T-helper 17 cell (primary cell): ENCODE measurements at regions not wholly inside any gene's neighbourhood (a gene's known extent, or its start where the extent isn't known, plus 50 kb on each side); places are given as distances from the start of the nearest gene placed in this dataset.
"Not testable (repeated sequence)": the region's sequence is repeated elsewhere in the genome, so short reads cannot be mapped to it uniquely, and the experiment has no call there.

Experiments
- ATAC-seq: fragments of 150-1000 bp; cut with Tn5 transposase; 2 replicates; pipeline ENCODE4 v1.10.0; 2021; ENCODE audit warnings: mild to moderate bottlenecking, moderate library complexity
- DNase-seq, 3 donors: peaks; one replicate each; pipeline versions ENCODE4 v3.0.0 to v3.0.0-alpha.2; 2020 to 2021
- H3K9me3 ChIP-seq: one replicate; pipeline ENCODE4 v1.7.0; 2013; ENCODE audit warnings: low read length, mild to moderate bottlenecking; ENCODE audit not compliant: control insufficient read depth, poor library complexity, severe bottlenecking
- H3K27ac Mint-ChIP-seq: one replicate; pipeline ENCODE4 v1.8.0; 2022; ENCODE audit warnings: mild to moderate bottlenecking, moderate library complexity, mixed read lengths
- H3K27me3 Mint-ChIP-seq: one replicate; pipeline ENCODE4 v1.8.0; 2022; ENCODE audit warnings: mixed read lengths
- H3K36me3 Mint-ChIP-seq: one replicate; pipeline ENCODE4 v1.8.0; 2022; ENCODE audit warnings: low read depth, mixed read lengths
- H3K4me1 Mint-ChIP-seq: one replicate; pipeline ENCODE4 v1.8.0; 2022; ENCODE audit warnings: mild to moderate bottlenecking, mixed read lengths
- H3K4me3 Mint-ChIP-seq: one replicate; pipeline ENCODE4 v1.8.0; 2022; ENCODE audit warnings: mild to moderate bottlenecking, moderate library complexity, mixed read lengths

DNA sequence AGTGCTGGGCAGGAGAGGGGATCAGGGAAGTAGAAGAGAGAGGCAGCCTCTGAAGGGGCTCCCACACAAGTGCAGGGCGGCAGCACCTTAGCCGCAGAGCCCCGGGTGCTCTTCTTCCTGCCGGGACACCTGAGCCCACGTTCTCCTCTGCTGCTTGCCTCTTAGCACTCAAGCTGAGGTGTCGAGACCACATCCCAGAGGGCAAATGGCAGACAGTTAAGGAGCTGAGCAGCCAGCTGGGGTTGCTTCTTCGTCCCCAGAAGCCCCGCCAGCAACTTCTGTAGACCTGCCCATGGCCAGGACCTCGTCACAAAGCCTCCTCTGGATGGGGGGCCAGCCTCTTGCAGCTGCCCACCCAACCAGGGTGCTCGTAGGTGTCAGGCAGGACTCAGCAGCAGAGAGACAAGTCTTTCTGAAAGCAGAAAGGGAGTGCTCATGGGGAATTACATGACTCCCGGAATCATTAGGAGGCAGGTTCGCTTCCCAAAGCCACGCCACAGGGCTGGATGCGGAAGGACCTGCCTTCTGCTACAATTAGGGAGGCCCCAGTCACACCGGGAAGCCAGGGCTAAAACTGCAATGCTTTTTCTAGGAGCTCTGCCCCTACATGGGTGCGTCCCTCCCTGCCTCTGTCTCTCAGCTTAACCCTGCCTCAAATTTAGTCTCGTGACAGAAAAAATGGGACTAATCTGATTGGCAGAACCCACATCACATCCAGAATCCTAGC is 141.4 kb upstream of the RAB4A start:
- H3K4me1 Mint-ChIP-seq = peaks cover 44% of the 10 kb centered on the region
- no peaks in the 10 kb centered on the region for H3K27me3 Mint-ChIP-seq
- peak overlapping the region; percentile 22 for H3K27ac Mint-ChIP-seq
- no peaks in the 10 kb centered on the region for H3K36me3 Mint-ChIP-seq
- no peaks in the 10 kb centered on the region for H3K9me3 ChIP-seq
- peak overlapping the region; percentile 76 for H3K4me3 Mint-ChIP-seq
- DNase-seq = no peak
- ATAC-seq = no peak

DNA sequence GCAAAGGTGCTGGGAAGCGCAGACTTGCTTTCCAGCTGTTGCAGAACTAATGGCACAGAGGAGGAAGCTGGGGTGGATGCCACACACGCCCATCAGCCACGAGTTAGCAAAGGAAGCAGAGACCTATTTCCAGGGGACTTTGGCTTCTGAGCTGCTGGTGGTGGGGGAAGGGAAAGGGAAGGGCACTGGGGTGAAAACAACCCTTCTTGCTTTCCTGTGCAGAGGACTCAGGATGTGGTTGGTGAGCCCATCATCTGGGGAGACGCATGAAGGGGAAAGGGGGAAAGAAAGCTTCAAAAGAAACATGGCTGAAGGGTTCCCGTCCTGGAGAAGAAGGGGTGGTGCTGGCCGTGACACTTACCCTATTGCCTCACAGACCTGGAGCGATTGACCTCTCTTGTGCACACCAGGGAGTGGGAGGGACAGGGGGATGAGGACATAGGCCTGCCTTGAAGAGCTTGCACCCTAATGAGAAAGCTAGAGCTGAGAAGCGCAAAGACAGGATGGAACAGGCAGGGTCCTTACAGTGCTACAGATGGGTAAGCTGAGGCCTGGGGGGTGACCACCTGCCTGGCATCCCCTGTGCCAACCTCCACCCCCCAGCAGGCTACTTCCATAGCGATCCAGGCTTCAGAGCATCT is 140.8 kb upstream of the RAB4A start:
- H3K4me1 Mint-ChIP-seq = peaks cover 44% of the 10 kb centered on the region
- H3K27me3 Mint-ChIP-seq = no peaks in the 10 kb centered on the region
- peak overlapping the region; percentile 76 for H3K4me3 Mint-ChIP-seq
- peak; percentile 57 for ATAC-seq
- peak overlapping the region; percentile 22 for H3K27ac Mint-ChIP-seq
- no peaks in the 10 kb centered on the region for H3K9me3 ChIP-seq
- no peak for DNase-seq
- no peaks in the 10 kb centered on the region for H3K36me3 Mint-ChIP-seq

DNA sequence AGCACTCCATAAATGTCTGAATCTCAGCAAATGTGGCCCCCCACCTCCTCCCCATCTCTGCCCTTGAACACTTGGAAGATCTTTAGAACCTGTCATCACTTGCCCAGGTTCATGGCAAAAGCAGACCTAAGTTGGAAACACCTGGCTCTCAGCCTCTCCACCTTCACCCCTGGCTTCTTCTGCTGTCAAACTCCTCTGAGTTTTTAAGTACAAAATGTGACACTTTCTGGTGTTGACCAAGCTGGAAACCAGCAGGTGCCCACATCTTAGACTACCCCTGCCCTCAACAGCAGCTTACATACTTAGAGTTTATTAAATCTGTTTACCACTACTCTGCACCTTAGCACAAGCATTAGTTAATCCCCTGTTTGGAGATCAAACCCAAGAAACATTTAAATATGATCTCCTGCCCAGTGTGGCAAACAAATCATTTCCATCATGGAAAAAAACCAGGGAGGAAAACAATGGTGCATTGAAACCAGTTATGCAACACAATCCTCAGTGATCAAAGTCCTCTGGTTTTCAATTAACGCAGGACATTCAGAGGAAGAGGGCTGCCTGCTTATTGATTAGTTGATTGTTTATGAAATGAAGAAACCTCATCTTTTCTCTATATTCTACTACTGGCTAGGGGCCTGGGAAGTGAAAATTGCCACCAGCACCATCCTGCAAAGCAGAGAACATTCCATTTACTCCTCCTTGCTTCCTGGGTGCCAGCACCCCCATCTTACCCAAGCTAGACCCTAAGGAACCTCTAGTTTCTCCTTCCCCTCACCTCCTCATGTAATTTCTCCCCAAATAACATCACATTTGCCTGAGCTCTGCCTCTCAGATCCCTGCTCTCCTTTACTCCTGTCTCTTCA is 139.4 kb upstream of the RAB4A start:
- Mint-ChIP-seq H3K4me1 (peaks cover 44% of the 10 kb centered on the region), H3K27me3 (no peaks in the 10 kb centered on the region), H3K27ac (no peak overlapping the region), H3K4me3 (no peak overlapping the region), H3K36me3 (no peaks in the 10 kb centered on the region)
- no peak for ATAC-seq
- no peak for DNase-seq
- H3K9me3 ChIP-seq = no peaks in the 10 kb centered on the region

DNA sequence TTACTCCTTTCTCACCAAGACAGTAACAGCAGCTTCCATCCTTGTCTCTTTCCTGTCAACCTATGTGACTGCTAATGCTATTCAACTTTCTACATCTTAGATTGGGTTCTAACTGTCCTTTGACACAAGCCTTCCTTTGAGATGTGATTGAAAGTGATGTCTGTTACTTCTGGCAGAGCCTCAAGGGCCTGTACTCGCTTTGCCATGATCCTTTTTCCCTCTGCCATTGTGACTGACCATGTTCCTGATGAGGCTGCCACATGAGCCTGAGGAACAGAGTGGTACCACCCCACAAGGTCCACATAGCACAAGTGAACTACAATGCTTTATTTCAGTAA is 138.8 kb upstream of the RAB4A start:
- no peak overlapping the region for H3K27ac Mint-ChIP-seq
- H3K36me3 Mint-ChIP-seq = no peaks in the 10 kb centered on the region
- no peaks in the 10 kb centered on the region for H3K9me3 ChIP-seq
- DNase-seq (no peak), ATAC-seq (no peak)
- peaks cover 41% of the 10 kb centered on the region for H3K4me1 Mint-ChIP-seq
- no peaks in the 10 kb centered on the region for H3K27me3 Mint-ChIP-seq
- H3K4me3 Mint-ChIP-seq = no peak overlapping the region

GRCh38 chr1:229132706-229133105 is 138.2 kb upstream of the RAB4A start:
- no peaks in the 10 kb centered on the region for H3K27me3 Mint-ChIP-seq
- peaks cover 37% of the 10 kb centered on the region for H3K4me1 Mint-ChIP-seq
- H3K9me3 ChIP-seq = no peaks in the 10 kb centered on the region
- H3K36me3 Mint-ChIP-seq = no peaks in the 10 kb centered on the region
- DNase-seq = no peak
- no peak overlapping the region for H3K27ac Mint-ChIP-seq
- ATAC-seq = no peak
- H3K4me3 Mint-ChIP-seq = no peak overlapping the region

- no peak overlapping the region for H3K4me3 Mint-ChIP-seq
- no peaks in the 10 kb centered on the region for H3K36me3 Mint-ChIP-seq
- ATAC-seq (no peak), DNase-seq (no peak)
- H3K9me3 ChIP-seq = no peaks in the 10 kb centered on the region
- H3K27me3 Mint-ChIP-seq = no peaks in the 10 kb centered on the region
- H3K4me1 Mint-ChIP-seq = peaks cover 33% of the 10 kb centered on the region
- no peak overlapping the region for H3K27ac Mint-ChIP-seq
Measured at GRCh38 chr1:229133151-229133550, 137.8 kb upstream of the RAB4A start.

- no peak for DNase-seq
- no peaks in the 10 kb centered on the region for H3K9me3 ChIP-seq
- Mint-ChIP-seq H3K27me3 (no peaks in the 10 kb centered on the region), H3K27ac (no peak overlapping the region), H3K36me3 (no peaks in the 10 kb centered on the region), H3K4me1 (peaks cover 31% of the 10 kb centered on the region), H3K4me3 (no peak overlapping the region)
- ATAC-seq = no peak
Measured at GRCh38 chr1:229133811-229134210, 137.1 kb upstream of the RAB4A start.

GRCh38 chr1:229134381-229135217 is 136.3 kb upstream of the RAB4A start:
- H3K4me1 Mint-ChIP-seq = peaks cover 36% of the 10 kb centered on the region
- not testable (repeated sequence) for H3K36me3 Mint-ChIP-seq, H3K4me3 Mint-ChIP-seq, ATAC-seq, DNase-seq, H3K27ac Mint-ChIP-seq, H3K9me3 ChIP-seq, H3K27me3 Mint-ChIP-seq

GRCh38 chr1:229135773-229136172 is 135.1 kb upstream of the RAB4A start:
- H3K27ac Mint-ChIP-seq = no peak overlapping the region
- DNase-seq (no peak), ATAC-seq (no peak)
- H3K4me1 Mint-ChIP-seq = peaks cover 33% of the 10 kb centered on the region
- H3K27me3 Mint-ChIP-seq = no peaks in the 10 kb centered on the region
- H3K36me3 Mint-ChIP-seq = no peaks in the 10 kb centered on the region
- H3K4me3 Mint-ChIP-seq = no peak overlapping the region
- no peaks in the 10 kb centered on the region for H3K9me3 ChIP-seq

- no peaks in the 10 kb centered on the region for H3K9me3 ChIP-seq
- no peak for ATAC-seq
- DNase-seq = no peak
- Mint-ChIP-seq H3K27me3 (no peaks in the 10 kb centered on the region), H3K27ac (peak overlapping the region; percentile 1), H3K4me1 (peaks cover 23% of the 10 kb centered on the region), H3K36me3 (no peaks in the 10 kb centered on the region), H3K4me3 (no peak overlapping the region)
Measured at GRCh38 chr1:229136822-229137221, 134.1 kb upstream of the RAB4A start.

- peak overlapping the region; percentile 1 for H3K27ac Mint-ChIP-seq
- no peak for ATAC-seq
- H3K4me3 Mint-ChIP-seq = no peak overlapping the region
- no peaks in the 10 kb centered on the region for H3K27me3 Mint-ChIP-seq
- no peak for DNase-seq
- H3K9me3 ChIP-seq = no peaks in the 10 kb centered on the region
- H3K4me1 Mint-ChIP-seq = peaks cover 19% of the 10 kb centered on the region
- H3K36me3 Mint-ChIP-seq = no peaks in the 10 kb centered on the region
Measured at GRCh38 chr1:229137271-229137670, 133.6 kb upstream of the RAB4A start.

DNA sequence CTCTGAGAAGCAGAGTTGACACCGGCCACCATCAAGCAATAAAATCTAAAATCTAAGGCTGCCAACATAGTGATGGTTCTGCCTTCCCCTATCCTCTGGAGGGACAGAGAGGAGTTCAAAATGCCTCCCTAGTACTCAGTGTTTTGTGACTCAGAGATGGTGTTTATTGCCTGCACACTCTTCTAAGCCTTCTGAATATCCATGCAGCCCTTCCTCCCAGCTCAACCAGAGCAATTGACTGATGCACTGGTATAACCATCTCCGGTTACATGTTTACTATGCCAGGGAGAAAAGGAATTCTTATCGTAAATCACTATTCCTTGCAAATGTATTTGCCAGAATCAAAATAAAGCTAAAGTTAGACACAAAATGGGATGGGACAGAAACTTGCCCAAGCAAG is 132.9 kb upstream of the RAB4A start:
- Mint-ChIP-seq H3K27me3 (no peaks in the 10 kb centered on the region), H3K36me3 (no peaks in the 10 kb centered on the region), H3K27ac (peak overlapping the region; percentile 1), H3K4me1 (peaks cover 19% of the 10 kb centered on the region), H3K4me3 (no peak overlapping the region)
- no peak for ATAC-seq
- DNase-seq = no peak
- H3K9me3 ChIP-seq = no peaks in the 10 kb centered on the region
